ENCODE measurements at regions not wholly inside any gene's neighbourhood (a gene's known extent, or its start where the extent isn't known, plus 50 kb on each side); places are given as distances from the start of the nearest gene placed in this dataset.

DNA sequence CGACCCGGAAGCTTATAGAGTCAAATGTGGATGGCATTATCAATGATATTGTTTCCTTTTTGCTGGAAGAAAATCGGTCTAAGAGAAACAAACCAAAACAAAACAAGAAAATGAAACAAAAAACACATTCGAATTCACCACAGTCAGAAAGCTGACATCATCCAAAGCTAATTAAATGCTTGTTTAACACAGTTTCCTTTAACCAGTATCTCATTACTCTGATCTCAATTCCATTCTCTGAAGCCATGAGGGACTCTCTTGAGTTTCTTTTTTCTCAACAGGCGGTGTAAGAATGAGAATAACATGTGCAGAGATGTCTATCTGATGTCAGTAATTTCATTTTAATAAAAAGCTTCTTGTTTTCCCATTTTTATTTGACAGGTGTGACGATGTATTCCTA is 1448.3 kb upstream of the DDX18 start:
- TF ChIP-seq, protein P1, sequence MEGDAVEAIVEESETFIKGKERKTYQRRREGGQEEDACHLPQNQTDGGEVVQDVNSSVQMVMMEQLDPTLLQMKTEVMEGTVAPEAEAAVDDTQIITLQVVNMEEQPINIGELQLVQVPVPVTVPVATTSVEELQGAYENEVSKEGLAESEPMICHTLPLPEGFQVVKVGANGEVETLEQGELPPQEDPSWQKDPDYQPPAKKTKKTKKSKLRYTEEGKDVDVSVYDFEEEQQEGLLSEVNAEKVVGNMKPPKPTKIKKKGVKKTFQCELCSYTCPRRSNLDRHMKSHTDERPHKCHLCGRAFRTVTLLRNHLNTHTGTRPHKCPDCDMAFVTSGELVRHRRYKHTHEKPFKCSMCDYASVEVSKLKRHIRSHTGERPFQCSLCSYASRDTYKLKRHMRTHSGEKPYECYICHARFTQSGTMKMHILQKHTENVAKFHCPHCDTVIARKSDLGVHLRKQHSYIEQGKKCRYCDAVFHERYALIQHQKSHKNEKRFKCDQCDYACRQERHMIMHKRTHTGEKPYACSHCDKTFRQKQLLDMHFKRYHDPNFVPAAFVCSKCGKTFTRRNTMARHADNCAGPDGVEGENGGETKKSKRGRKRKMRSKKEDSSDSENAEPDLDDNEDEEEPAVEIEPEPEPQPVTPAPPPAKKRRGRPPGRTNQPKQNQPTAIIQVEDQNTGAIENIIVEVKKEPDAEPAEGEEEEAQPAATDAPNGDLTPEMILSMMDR (IDR thresholded peaks at IDR 0.05; ENCODE audit: insufficient read depth, low read length, poor library complexity, severe bottlenecking): no peak
- TF ChIP-seq EZH2phosphoT487 (conservative IDR thresholded peaks at IDR 0.05; ENCODE audit: low read length): no peak
- Histone ChIP-seq H4K20me1 (ENCODE audit: low read depth, low read length) (no peaks in the 10 kb centered on the region), H3K4me3 (ENCODE audit: insufficient read depth, low read length, poor library complexity, severe bottlenecking) (no peak overlapping the region), H3K27me3 (ENCODE audit: low read length) (no peaks in the 10 kb centered on the region), H2AFZ (ENCODE audit: low read depth, low read length, severe bottlenecking) (no peak overlapping the region), H3F3A (ENCODE audit: insufficient read depth) (no peaks in the 10 kb centered on the region), H3K27ac (ENCODE audit: low read depth, low read length) (no peak overlapping the region), H3K9me3 (ENCODE audit: insufficient read depth, low read length) (no peaks in the 10 kb centered on the region), H3K9me2 (replicated peaks; ENCODE audit: insufficient read depth, low read length) (no peaks in the 10 kb centered on the region), H3K36me3 (ENCODE audit: low read length) (no peaks in the 10 kb centered on the region), H3K79me2 (ENCODE audit: insufficient read depth, low read length) (no peaks in the 10 kb centered on the region), H3K9ac (ENCODE audit: low read length) (no peak overlapping the region), H3K4me2 (ENCODE audit: low read depth, low read length, poor library complexity, severe bottlenecking) (no peak overlapping the region)

DNA sequence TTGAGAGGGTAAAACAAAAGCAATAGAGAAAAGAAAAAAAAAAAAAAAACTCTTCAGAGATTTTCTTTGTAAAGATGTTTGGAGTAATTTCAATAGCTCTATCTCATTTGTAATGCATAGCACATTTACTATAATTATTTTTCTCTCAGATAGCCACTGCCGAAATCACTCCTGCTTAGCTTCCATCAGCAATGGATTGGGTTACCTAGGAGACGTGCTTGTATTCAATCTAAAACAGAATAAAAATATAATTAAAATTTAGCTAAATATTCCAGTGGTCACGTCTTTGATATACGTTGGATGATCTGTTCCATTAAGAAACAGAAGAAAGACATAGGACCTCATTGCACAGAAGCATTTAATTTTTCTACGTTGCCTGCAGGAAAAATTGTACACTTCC is 1435.7 kb upstream of the DDX18 start:
- Histone ChIP-seq H3K9me3 (ENCODE audit: insufficient read depth, low read length) (no peaks in the 10 kb centered on the region), H3K27ac (ENCODE audit: low read depth, low read length) (no peak overlapping the region), H3K36me3 (ENCODE audit: low read length) (no peaks in the 10 kb centered on the region)

DNA sequence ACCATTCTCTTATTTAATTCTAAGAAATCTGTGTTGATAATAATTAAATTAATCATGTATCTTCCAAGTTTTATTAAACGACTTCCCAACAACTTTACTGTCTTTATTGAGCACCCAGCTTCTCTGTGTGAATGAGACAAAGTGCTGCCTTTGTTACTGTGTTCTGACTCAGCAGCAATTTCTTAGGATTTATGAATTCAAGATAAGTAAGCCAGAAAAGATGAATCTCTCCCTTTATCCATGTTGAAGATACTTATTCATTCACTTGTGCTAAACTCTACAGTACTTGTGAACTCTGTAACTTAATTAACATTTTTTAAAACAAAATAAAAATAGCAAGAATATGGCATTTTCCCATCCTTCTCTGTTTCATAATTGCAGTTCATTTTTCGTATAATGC is 1403.3 kb upstream of the DDX18 start:
- Histone ChIP-seq H3K79me2 (ENCODE audit: insufficient read depth, low read length) (no peaks in the 10 kb centered on the region), H3K36me3 (ENCODE audit: low read length) (no peaks in the 10 kb centered on the region), H4K20me1 (ENCODE audit: low read depth, low read length) (no peaks in the 10 kb centered on the region), H3K27me3 (ENCODE audit: low read length) (no peaks in the 10 kb centered on the region), H3K4me2 (ENCODE audit: low read depth, low read length, poor library complexity, severe bottlenecking) (no peak overlapping the region), H3K9me3 (ENCODE audit: insufficient read depth, low read length) (no peaks in the 10 kb centered on the region), H3K27ac (ENCODE audit: low read depth, low read length) (no peak overlapping the region), H3K9ac (ENCODE audit: low read length) (no peak overlapping the region), H2AFZ (ENCODE audit: low read depth, low read length, severe bottlenecking) (no peak overlapping the region), H3K9me2 (replicated peaks; ENCODE audit: insufficient read depth, low read length) (no peaks in the 10 kb centered on the region), H3K4me3 (ENCODE audit: insufficient read depth, low read length, poor library complexity, severe bottlenecking) (no peak overlapping the region), H3F3A (ENCODE audit: insufficient read depth) (no peaks in the 10 kb centered on the region)
- TF ChIP-seq, protein P1 (IDR thresholded peaks at IDR 0.05; ENCODE audit: insufficient read depth, low read length, poor library complexity, severe bottlenecking): no peak
- no peak for TF ChIP-seq EZH2phosphoT487 (conservative IDR thresholded peaks at IDR 0.05; ENCODE audit: low read length)

More for the DNA sequence above, 1435.7 kb upstream of the DDX18 start:
- Histone ChIP-seq H3K9ac (ENCODE audit: low read length) (no peak overlapping the region), H3K9me2 (replicated peaks; ENCODE audit: insufficient read depth, low read length) (no peaks in the 10 kb centered on the region), H3K79me2 (ENCODE audit: insufficient read depth, low read length) (no peaks in the 10 kb centered on the region), H3K27me3 (ENCODE audit: low read length) (no peaks in the 10 kb centered on the region), H2AFZ (ENCODE audit: low read depth, low read length, severe bottlenecking) (no peak overlapping the region), H3K4me2 (ENCODE audit: low read depth, low read length, poor library complexity, severe bottlenecking) (no peak overlapping the region), H4K20me1 (ENCODE audit: low read depth, low read length) (no peaks in the 10 kb centered on the region), H3F3A (ENCODE audit: insufficient read depth) (no peaks in the 10 kb centered on the region), H3K4me3 (ENCODE audit: insufficient read depth, low read length, poor library complexity, severe bottlenecking) (no peak overlapping the region)
- TF ChIP-seq, protein P1 (IDR thresholded peaks at IDR 0.05; ENCODE audit: insufficient read depth, low read length, poor library complexity, severe bottlenecking): no peak
- TF ChIP-seq EZH2phosphoT487 (conservative IDR thresholded peaks at IDR 0.05; ENCODE audit: low read length): no peak
